NCI-H1105 treated with DMSO at 0.1 percent for 48 hours (cell line): ENCODE measurements at regions not wholly inside any gene's neighbourhood (a gene's known extent, or its start where the extent isn't known, plus 50 kb on each side); places are given as distances from the start of the nearest gene placed in this dataset.
A peak's percentile ranks its signal among the peaks of the same experiment; 100 is the strongest.

ENCODE experiments used
- DNase-seq: peaks from one replicate; lab custom pipeline; 2025; lab: John Stamatoyannopoulos, UW

GRCh38 chr1:168455764-168456163, 88.0 kb downstream of the XCL2 start:
- no peak for DNase-seq

GRCh38 chr1:168454211-168454815, 89.5 kb downstream of the XCL2 start:
- no peak for DNase-seq

- peak; percentile 70 for DNase-seq
Measured at GRCh38 chr1:168453056-168453455, 90.7 kb downstream of the XCL2 start.

- no peak for DNase-seq
Measured at GRCh38 chr1:168452329-168452728, 91.5 kb downstream of the XCL2 start.

GRCh38 chr1:168447871-168448270, 95.9 kb downstream of the XCL2 start:
- DNase-seq: no peak

- DNase-seq: no peak
Measured at GRCh38 chr1:168446081-168446480, 97.7 kb downstream of the XCL2 start.

GRCh38 chr1:168443899-168444298, 99.9 kb downstream of the XCL2 start:
- no peak for DNase-seq

GRCh38 chr1:168443356-168443755, 100.4 kb downstream of the XCL2 start:
- no peak for DNase-seq

GRCh38 chr1:168442931-168443330, 100.9 kb downstream of the XCL2 start:
- DNase-seq: no peak

- DNase-seq: no peak
Measured at GRCh38 chr1:168441745-168442144, 102.1 kb downstream of the XCL2 start.

GRCh38 chr1:168439456-168440375, 104.1 kb downstream of the XCL2 start:
- peak; percentile 40 for DNase-seq

- DNase-seq: no peak
Measured at GRCh38 chr1:168438626-168439025, 105.2 kb downstream of the XCL2 start.

GRCh38 chr1:168437821-168438220, 106.0 kb downstream of the XCL2 start:
- no peak for DNase-seq

- no peak for DNase-seq
Measured at GRCh38 chr1:168435439-168435838, 108.4 kb downstream of the XCL2 start.

GRCh38 chr1:168433238-168433637, 110.6 kb downstream of the XCL2 start:
- DNase-seq: no peak

GRCh38 chr1:168431882-168432281, 111.9 kb downstream of the XCL2 start:
- DNase-seq: no peak

GRCh38 chr1:168430321-168430720, 113.5 kb downstream of the XCL2 start:
- no peak for DNase-seq

GRCh38 chr1:168428063-168428731, 115.6 kb downstream of the XCL2 start:
- DNase-seq: no peak

- no peak for DNase-seq
Measured at GRCh38 chr1:168427051-168427450, 116.7 kb downstream of the XCL2 start.

- no peak for DNase-seq
Measured at GRCh38 chr1:168424281-168424680, 119.5 kb downstream of the XCL2 start.

GRCh38 chr1:168422203-168422847, 121.5 kb downstream of the XCL2 start:
- peak; percentile 9 for DNase-seq

- DNase-seq: no peak
Measured at GRCh38 chr1:168421399-168422004, 122.3 kb downstream of the XCL2 start.
